ENCODE measurements at regions not wholly inside any gene's neighbourhood (a gene's known extent, or its start where the extent isn't known, plus 50 kb on each side); places are given as distances from the start of the nearest gene placed in this dataset.

DNA sequence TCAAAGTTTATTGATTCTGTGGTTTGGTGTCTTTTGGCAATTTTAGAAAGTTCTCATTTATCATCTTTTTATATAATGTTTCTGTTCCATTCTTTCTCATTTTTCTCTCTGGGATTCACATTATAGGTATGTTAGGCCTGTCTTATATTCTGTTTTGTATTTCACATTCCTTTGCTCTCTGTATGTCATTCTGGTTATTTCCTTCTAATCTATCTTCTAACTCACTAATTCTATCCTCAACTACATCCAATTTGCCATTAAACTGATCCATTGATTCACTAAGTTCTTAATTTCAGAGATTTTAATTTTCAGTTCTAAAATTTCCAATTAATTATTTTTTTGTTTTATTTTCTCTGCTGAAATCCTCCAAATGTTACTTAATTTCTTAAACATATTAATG lies 234.8 kb downstream of the FOXD2 start:
- no peak for DNase-seq

DNA sequence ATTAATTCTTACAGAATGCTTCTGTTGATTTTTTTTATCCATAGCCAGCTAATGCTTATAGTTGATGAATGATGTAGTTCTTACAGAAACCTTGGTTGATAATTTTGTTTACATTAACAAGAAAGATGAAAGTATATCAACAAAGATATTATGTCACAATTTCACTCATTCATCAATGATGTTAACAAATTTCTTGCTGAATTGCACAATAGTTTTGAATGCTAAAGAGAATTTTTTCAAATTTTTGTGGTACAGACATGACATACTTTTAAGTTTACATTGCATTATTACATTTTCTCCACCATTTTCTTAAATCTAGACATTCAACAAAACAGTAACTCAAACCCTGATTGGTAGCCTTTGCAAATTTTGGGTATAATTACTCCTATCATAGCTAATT lies 236.3 kb downstream of the FOXD2 start:
- no peak for DNase-seq

DNA sequence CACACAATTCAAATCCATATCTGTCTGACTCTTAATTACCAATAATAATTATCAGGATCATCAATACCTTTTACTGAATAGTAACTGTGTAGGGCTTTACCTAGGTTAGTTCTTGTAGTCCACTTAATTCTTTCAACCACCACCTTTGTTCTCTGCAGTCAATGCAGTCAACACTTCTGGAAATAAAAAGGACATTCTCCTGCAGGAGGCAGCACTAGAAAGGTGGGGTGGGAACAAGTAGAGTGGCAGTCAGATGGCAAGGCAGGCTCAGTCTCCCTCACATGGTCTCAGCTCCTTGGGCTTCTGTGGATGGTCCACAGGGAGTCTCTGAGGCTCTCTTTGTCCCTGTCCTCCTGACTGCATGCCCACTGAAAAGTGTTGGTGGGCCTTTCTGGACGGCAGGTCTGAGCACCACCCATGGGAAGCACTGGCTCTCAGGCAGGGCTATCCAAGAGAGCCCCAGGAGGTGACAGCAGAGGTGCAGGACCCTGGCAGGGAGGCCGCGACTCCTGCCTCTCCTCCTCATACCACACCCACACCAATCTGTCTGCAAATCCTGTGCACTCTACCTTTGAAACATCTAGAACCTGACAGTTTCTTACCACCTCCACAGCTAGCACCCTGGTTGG lies 237.3 kb downstream of the FOXD2 start:
- no peak for DNase-seq

DNA sequence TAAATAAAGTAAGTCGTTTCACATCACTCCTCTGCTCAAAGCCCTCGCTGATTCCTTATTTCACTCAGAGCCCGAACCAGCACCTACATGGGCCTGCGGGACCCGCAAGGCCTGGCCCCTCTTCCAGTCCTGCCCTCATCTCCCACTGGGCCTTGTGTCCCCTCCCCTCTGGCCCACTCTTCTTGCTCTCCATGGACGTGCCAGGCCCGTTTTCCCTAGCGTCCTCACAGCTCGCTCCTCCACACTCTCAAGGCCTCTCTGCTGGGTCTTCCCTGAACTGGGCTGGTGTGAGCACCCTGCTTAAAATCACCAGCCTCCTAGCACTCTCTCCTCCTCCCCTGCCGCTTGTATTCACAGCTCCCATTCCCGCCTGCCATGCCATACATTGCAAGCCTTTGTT lies 237.9 kb downstream of the FOXD2 start:
- DNase-seq = no peak

DNA sequence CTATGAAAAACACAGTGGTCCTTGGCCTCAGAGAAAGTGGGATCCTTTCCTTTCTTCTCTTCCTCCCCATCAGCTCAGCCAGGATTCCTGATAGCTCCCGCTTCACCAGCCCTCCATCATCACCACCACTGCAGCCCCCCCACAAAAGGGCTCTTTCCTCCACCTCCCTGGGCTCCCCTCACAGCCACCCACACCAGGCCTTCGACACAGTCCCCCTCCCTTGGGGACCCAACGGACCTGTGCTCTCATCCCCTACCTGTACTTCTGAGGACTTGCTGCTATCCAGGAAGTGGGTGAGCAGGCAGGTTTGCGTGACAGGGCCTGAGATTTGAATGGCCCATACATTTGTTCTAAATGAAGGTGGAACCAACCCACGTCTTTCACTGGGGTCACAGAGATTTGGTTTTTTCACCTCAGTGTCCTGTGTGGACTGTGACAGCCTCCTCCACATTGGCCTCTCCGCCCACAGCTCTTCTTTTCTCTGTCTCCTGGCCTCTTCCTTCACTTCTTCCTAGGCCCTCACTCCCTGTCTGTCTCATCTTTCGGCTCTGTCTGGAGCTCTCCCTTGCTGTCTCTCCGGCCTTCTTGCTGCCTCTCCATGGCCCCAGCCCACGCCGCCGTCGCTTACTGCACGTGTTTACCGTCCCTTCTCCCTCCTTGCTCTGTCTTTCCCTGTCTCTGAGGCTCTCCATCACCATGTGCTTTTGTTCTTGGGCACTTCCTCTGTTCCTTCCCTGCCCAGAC lies 238.6 kb downstream of the FOXD2 start:
- DNase-seq = no peak

DNA sequence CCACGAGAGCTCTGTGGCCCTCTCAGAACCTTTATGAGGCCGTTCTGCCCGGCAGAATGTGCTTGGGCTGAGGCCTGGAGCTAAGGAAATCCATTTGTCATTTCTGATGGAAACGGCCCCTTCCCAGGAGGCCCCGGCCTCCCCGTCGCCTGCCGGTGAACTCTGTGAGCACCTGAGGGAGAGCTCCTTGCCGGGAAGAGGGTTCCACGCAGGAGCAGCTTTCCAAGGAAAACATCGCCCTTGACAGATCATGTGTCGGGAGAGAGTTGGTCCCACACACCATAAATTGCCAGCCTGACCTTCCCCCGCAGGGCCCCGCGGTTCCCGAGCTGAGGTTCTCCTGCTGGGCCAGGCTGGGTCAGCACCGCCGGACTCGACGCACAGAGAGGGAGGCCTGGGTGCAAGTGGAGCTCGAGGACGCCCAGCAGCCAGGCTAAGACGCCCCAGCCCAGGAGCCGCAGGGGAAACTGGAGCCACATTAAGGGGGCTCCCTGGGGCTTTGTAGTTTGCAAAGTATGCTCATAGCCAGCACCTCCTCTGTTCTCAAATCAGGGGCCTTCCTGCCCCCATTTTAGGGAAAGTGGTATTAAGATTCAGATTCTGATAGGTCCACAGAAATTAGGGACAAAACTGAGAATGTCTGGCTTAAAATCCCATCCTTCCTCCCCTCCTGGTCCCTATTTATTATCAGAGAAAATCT lies 239.5 kb downstream of the FOXD2 start:
- DNase-seq = no peak

DNA sequence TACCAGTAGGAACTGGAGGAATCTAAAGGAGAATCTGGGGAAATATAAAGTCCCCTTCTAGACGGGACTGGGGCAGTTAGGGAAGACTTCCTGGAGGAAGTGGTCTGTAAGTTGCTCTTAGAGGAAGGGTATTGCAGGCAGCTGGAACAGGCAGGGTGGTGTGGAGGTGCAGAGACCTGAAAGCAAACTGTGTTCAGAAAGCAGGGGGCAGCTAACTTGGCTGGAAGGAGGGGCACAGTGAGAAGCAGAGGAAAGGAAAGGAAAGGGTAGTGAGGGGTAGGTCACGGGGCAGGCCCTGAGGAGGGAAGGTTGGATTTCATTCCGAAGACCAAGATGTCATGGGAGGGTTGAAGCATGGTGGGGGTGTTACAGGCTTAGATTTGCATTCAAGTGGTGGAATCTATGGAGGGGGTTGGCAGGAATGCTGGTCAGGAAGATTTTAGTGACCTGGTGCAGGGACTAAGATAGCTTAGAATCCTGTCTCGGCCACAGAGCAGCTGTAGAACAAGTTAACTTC lies 240.7 kb downstream of the FOXD2 start:
- no peak for DNase-seq

DNA sequence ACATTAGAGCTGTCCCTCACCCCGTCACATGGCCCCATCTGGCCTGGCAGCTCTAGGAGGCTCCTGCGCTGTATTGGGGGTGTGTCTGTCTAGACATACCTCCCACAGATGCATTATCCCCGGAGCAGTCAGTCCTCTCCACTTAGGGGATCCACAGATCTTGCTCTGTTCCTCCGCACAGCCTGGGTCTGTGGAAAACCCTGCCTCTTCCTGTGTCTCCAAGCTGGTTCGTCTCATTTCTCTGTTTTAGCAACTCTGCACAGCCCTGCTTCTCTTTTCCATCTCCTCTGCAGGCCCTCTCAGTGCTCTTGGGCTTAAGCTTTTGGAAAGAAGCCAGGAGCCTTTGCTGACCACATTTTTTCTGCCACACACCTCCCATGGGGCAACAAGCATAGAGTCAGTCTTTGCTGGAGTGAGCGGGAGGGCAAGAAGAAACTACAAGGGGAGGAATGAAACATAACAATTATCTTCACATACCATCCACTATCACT lies 241.5 kb downstream of the FOXD2 start:
- no peak for DNase-seq

DNA sequence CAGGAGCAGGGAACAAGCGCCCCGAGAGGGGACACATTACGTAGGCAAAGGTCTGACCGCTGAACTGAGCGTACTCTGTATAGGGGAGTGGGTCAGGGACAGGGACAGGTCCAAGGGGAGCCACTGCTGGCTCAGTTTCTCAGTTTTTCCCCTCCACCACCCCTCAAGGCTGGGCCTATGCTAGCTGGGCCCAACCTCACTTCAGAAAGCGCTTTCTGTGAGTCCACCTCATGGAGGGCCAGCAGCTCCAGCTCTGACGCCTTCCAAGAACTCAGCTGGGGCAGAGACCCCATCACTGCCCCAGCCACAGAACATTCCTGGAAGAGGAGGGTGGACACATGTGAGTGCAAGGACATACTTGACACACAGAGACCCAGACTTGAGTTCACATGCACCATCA lies 242.0 kb downstream of the FOXD2 start:
- no peak for DNase-seq

DNA sequence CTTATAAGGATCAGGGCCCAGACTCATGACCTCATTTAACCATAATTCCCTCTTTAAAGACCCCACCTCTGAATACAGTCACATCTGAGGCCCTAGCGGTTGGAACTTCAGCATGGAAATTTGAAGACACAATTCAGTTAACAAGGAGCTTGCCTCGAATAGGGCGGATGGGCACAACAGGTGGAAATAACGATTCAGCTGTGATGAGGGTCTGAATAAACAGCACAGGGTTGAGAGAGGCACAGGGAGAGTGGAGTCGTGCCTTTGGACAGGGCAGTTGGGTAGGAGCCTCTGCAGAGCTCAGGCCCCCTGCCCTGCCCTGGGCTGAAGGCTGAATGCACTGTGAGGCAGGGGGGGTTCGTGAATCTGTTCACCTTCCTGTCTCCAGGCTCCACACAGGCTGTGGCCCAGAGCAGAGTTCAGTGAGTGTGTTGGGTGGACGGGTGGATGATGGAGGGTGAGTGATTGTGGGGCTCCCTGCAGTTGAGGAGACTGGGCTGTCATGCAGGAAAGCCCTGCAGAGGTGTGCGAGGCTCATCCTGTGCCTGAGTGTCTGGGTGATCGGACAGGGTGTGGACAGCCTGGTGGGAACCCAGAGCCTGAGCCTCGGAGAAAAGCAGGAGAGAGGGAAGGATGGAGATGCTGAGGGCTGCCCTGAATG lies 243.1 kb downstream of the FOXD2 start:
- no peak for DNase-seq

DNA sequence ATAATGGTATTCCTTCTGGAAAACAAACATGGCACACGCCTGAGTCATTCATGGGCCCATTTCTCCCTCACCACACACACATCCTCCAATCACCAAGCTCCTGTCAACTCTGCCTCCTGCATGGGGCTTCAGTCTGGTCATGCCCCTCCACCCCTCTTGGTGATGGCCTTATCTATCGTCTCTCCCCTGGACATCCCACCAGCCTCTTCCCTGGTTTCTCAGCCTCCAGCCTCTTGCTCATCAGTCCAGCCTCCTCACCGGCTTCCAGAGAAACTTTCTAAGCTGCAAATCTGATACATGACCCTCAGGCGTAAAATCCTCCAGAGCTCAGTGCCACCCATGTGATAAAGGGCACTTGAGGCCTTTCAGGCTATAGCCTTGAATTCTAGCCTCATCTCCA lies 243.9 kb downstream of the FOXD2 start:
- no peak for DNase-seq

DNA sequence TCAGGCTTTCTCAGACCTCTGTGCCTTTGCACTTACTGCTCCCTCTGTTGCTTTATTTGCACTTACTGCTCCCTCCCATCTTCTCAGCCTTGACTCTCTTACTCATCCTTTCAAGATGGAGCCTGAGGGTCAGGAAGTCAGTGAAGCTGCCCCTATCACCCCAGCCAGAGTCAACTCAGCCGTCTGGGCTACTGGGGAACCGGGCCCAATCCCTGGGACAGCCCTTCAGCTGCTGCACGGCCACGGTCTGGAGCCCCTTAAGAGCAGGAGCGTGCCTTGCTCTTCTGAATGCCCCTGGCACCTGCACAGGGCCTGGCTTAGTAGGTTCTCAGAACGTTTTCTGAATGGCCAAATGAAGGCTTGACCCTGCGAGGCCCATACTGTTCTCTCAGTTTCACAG lies 244.4 kb downstream of the FOXD2 start:
- no peak for DNase-seq

DNA sequence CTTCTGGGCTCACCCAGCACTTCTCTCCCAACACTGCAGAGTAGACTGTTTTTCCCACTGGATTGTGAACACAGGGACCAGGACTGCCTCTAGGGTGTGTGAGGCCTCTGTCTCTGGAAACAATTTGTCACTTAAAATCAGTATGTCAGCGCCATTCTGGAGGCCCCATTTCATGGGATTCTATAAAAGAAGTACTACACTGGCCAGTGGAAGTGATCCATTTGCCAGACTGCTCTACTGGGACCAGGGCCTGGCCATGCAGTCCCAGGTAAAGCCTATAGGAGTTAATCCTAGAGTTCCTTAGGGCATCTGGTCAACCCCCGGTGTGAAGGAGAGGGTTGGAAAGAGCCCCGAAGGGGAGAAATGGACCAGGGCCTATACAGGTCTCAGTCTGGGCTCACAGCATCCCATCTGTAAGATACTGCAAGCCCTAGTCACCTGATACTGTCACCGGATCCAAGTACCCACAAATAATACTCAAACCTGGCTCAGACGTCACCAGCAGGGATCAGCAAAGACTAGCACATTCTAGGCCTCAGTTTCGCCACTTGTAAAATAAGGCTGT lies 245.0 kb downstream of the FOXD2 start:
- no peak for DNase-seq

DNA sequence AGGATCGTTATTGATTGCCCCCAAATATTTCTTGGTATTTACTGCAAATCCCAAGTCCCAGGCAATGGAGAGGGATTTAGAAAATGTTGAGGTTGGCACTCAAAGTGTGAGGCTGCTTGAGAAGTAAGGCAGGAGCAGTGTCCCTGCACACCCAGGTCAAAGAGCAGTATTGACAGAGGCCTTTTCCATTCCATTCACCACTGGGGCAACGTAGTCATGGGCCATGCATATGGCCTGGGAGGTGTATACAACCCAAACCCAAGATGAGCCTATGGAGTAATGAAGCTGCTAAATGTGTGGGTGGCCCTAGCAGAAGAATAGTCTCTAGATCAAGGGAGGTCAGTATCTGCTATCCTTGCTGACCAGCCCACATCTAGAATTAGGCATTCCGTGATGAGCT lies 245.6 kb downstream of the FOXD2 start:
- DNase-seq = no peak

DNA sequence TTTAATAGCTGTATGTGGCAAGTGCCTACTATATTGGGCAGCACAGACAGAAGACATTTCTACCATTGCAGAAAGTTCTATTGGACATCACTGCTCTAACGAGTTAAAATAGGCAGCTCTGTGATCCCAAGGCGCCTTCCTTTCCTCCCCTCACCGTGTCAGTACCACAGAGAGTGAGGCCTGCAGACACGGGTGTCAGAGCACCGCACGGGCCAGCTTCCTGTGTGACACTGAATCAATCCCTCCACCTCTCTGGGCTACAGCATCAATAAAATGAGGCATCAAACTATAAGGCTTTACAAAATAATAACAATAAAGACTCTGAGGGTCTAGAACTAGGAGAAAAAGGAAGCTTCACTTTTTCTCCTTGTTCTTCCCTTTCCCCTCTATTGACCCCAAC lies 246.7 kb downstream of the FOXD2 start:
- no peak for DNase-seq

DNA sequence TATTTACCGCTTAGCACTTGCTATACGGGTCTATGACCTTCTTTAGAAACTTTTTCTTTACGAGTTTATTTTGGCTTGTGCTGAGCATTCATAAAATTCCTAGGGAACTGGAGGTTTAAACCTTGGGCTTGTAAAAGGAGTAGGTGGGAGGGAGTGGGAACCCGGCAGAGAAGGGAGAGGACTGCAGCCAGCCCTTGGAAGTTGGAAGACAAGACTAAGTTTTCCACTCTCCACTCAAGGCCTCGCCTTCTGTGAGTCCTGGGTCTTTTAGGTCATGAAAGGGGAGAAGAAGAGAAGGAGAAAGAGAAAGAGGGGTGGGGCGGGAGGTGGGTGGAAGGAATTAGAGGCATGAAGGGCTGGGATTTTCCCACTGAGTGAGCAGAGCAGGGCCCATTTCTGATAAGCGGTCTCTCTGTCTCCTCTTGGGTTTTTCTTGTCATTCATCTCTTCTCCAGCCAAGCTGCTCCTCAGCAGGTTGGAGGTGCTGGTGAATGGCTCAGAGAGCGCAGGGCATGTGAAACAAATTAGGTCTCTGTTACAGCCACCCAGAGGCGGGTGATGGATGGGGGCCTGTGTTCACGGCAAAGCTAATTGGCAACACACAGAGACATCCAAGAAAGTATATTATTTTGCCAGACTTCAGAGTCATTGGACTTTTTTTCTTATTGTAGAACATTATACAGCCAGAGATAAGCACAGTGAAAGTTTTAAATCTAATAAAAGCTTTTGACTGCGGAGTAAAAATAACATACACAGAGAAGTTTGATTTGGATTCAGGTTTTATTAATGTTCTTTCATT lies 247.3 kb downstream of the FOXD2 start:
- no peak for DNase-seq

DNA sequence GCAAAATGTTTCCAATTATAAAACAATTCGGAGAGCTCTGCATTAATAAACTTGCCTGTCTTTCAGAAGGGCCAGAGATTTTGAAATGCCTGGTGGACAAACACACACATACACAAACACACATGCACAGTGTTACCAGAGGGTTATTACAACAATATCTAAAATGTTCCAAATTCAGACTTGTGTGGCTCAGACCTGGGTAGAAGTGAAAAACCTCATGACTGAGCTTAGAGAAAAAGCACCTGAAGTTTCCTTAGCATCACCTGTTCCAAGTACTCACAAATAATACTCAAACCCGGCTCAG lies 247.9 kb downstream of the FOXD2 start:
- no peak for DNase-seq

DNA sequence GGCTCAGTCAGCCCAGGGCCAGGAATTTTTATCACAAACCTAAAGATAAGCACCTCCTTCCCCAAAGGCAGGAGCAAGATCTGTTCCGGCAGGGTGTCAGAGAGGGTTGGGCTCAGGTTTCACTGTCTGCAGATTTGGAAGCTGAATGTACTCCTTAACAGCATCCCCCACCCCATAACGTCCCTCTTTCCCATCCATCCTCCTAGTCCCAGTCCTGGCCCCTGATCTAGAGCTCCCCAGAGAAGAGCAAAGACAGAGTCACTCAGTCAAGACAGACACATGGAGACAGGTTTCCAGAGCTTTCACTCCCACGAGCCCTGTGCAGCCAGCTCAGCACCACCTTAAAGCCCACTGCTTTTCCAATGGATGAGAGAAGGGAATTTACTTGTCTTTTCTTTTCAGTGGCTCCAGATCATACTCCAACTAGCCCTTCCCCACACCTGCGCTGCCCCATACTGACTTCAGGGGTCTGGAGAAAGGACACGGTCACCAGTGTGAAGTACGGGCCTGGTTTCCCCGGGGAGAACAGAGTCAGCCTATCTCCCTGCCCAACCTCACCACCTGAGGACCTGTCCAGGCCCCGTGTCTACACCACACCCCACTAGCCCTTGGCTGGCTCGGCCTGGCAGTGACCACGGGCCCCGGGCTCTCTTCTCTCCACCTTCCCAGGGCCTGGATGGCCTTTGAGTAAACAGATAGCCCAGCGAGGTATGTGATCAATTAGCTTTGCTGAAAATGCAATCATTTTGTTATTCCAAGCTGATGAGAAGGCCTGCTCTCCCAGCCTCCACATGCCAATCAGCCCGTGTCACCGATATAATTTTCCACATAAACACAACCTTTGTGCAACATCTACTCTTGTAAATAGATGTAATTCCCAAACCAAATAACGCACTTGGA lies 249.1 kb downstream of the FOXD2 start:
- DNase-seq = no peak

DNA sequence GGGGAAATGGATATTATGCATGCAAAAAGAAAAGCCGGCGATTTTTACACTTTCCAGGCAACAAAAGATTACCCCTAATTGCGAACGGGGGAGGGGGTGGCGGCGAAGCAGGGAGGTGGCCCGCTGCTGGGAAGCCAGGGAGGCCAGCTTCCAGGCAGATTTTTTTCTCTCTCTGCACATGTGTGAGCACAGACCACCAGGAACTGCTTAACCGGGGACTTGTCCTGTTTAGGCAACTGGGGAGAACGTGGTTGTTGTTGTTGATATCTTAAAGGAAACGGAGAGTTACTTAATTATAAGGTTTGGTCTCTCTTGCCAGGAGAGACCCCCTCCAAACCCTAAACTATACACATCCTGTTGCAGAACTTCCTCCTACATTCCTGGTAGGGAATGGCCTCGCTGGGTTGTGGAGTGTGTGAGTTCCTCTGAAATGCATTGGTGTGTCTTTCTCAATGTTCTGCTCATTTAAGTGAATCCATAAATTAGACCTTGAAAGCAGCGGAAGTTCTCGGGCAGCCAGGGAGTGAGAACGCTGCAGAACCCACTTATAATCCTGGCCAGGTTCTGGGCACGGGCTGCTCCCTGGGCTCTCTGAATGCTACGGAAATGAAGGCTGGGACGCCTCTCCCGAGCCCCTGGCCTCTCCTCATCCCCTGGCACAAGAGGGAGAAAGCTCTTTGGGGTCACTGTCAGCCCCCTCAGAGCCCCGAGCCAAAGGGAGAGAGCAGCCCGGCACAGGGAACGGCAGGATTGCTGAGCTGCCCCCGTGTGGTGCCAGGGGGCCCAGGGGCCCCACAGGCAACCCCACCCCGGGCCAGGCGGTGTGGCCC lies 250.0 kb downstream of the FOXD2 start:
- DNase-seq = no peak
